WTC11 (cell line): ENCODE measurements at regions not wholly inside any gene's neighbourhood (a gene's known extent, or its start where the extent isn't known, plus 50 kb on each side); places are given as distances from the start of the nearest gene placed in this dataset.

Experiments
- CTCF ChIP-seq: fragments of 200-600 bp; IDR thresholded peaks from 2 replicates; pipeline ENCODE4 v1.8.0; 2022; ENCODE audit warnings: antibody characterized with exemption
- ERG ChIP-seq: fragments of 250-450 bp; sonication (Bioruptor Pico); IDR thresholded peaks from 2 replicates; pipeline ENCODE4 v1.8.0; 2021; ENCODE audit warnings: mild to moderate bottlenecking
- ESRRA ChIP-seq: sonication (generic); formaldehyde crosslinking; IDR thresholded peaks from 2 replicates; pipeline ENCODE4 v1.8.1; 2022; ENCODE audit warnings: mild to moderate bottlenecking, missing genetic modification reagents, borderline replicate concordance
- IRF2 ChIP-seq: sonication (generic); formaldehyde crosslinking; IDR thresholded peaks from 2 replicates; pipeline ENCODE4 v1.8.0; 2022; ENCODE audit warnings: low read depth, missing genetic modification reagents, borderline replicate concordance
- JUN ChIP-seq: sonication (generic); formaldehyde crosslinking; IDR thresholded peaks from 2 replicates; pipeline ENCODE4 v1.8.0; 2023; ENCODE audit warnings: mild to moderate bottlenecking, missing genetic modification reagents
- KAT7 ChIP-seq: sonication (generic); formaldehyde crosslinking; IDR thresholded peaks from 2 replicates; pipeline ENCODE4 v1.8.1; 2023; ENCODE audit warnings: missing genetic modification reagents, mild to moderate bottlenecking, borderline replicate concordance
- RORB ChIP-seq: fragments of 250-450 bp; sonication (Bioruptor Pico); IDR thresholded peaks from 2 replicates; pipeline ENCODE4 v1.9.0; 2021; ENCODE audit warnings: mild to moderate bottlenecking
- SP1 ChIP-seq: sonication (generic); formaldehyde crosslinking; conservative IDR thresholded peaks from 2 replicates; pipeline ENCODE4 v1.8.1; 2022; ENCODE audit warnings: missing genetic modification reagents
- TCF7 ChIP-seq: sonication (generic); formaldehyde crosslinking; IDR thresholded peaks from 2 replicates; pipeline ENCODE4 v1.8.0; 2022; ENCODE audit warnings: mild to moderate bottlenecking, low read depth, missing genetic modification reagents, moderate library complexity
- TEAD4 ChIP-seq: sonication (generic); formaldehyde crosslinking; IDR thresholded peaks from 2 replicates; pipeline ENCODE4 v1.8.0; 2022; ENCODE audit warnings: mild to moderate bottlenecking, missing genetic modification reagents
- ZBTB21 ChIP-seq: sonication (generic); formaldehyde crosslinking; IDR thresholded peaks from 2 replicates; pipeline ENCODE4 v1.8.1; 2023; ENCODE audit warnings: mild to moderate bottlenecking, missing genetic modification reagents, borderline replicate concordance
- ZNF232 ChIP-seq: sonication (generic); formaldehyde crosslinking; IDR thresholded peaks from 2 replicates; pipeline ENCODE4 v1.8.0; 2022; ENCODE audit warnings: mild to moderate bottlenecking, missing genetic modification reagents
- ZNF416 ChIP-seq: fragments of 250-450 bp; sonication (Bioruptor Pico); IDR thresholded peaks from 2 replicates; pipeline ENCODE4 v1.9.0; 2021; ENCODE audit warnings: mild to moderate bottlenecking, inconsistent platforms

- no peak for TF ChIP-seq CTCF
- no peak for TF ChIP-seq IRF2
- no peak for TF ChIP-seq ERG (CRISPR knock-in tag)
- TF ChIP-seq TCF7, result no peak
- TF ChIP-seq RORB (CRISPR knock-in tag), result no peak
- TF ChIP-seq ZNF232 (CRISPR knock-in tag), result no peak
- no peak for TF ChIP-seq ESRRA (CRISPR knock-in tag)
- TF ChIP-seq TEAD4 (CRISPR knock-in tag), result no peak
- TF ChIP-seq SP1 (CRISPR knock-in tag), result no peak
- TF ChIP-seq JUN (CRISPR knock-in tag), result no peak
- no peak for TF ChIP-seq ZNF416 (CRISPR knock-in tag)
- TF ChIP-seq KAT7, result no peak
- TF ChIP-seq ZBTB21, result no peak
These were observed 61.7 kb upstream of the MAP4K3 start for GRCh38 chr2:39498786-39499185.
